Neural cell (in vitro differentiated cells): ENCODE measurements at regions not wholly inside any gene's neighbourhood (a gene's known extent, or its start where the extent isn't known, plus 50 kb on each side); places are given as distances from the start of the nearest gene placed in this dataset.
"Not testable (repeated sequence)": the region's sequence is repeated elsewhere in the genome, so short reads cannot be mapped to it uniquely, and the experiment has no call there.

ENCODE experiments used
- H2AFZ ChIP-seq: fragments of 200-600, 300-800 bp; sonication (generic), shearing (Covaris generic); 2 replicates; pipeline ENCODE4 v1.6.0; 2014; ENCODE audit warnings: low read depth, mild to moderate bottlenecking, antibody characterized with exemption, low read length, moderate library complexity
- H3F3A ChIP-seq: fragments of 200-600 bp; shearing (Covaris generic); 2 replicates; pipeline ENCODE4 v1.6.1; 2016; ENCODE audit warnings: mild to moderate bottlenecking, moderate library complexity, mixed read lengths, antibody characterized with exemption, low read length; ENCODE audit not compliant: insufficient read depth, poor library complexity, severe bottlenecking
- H3K27ac ChIP-seq: fragments of 200-600, 300-800 bp; sonication (generic), shearing (Covaris generic); 2 replicates; pipeline ENCODE4 v1.5.1; 2014; ENCODE audit warnings: mild to moderate bottlenecking, low read length, moderate library complexity
- H3K27me3 ChIP-seq: fragments of 300-800, 200-600 bp; sonication (generic), shearing (Covaris generic); 2 replicates; pipeline ENCODE4 v1.6.0; 2014; ENCODE audit warnings: mild to moderate bottlenecking, low read depth, low read length, moderate library complexity; ENCODE audit not compliant: insufficient read depth
- H3K36me3 ChIP-seq: fragments of 300-800, 200-600 bp; sonication (generic), shearing (Covaris generic); 2 replicates; pipeline ENCODE4 v1.5.1; 2014; ENCODE audit warnings: mild to moderate bottlenecking, antibody characterized with exemption, low read length, moderate library complexity; ENCODE audit not compliant: insufficient read depth
- H3K4me2 ChIP-seq: fragments of 300-800, 200-600 bp; sonication (generic), shearing (Covaris generic); 2 replicates; pipeline ENCODE4 v1.6.0; 2014; ENCODE audit warnings: mild to moderate bottlenecking, low read length
- H3K4me3 ChIP-seq: fragments of 300-800, 200-600 bp; sonication (generic), shearing (Covaris generic); 2 replicates; pipeline ENCODE4 v1.5.1; 2014; ENCODE audit warnings: mild to moderate bottlenecking, low read length, moderate library complexity
- H3K79me2 ChIP-seq: fragments of 200-600 bp; shearing (Covaris generic); replicated peaks from 2 replicates; pipeline ENCODE4 v1.6.0; 2014; ENCODE audit warnings: mild to moderate bottlenecking, low read length, moderate library complexity; ENCODE audit not compliant: insufficient read depth
- H3K9ac ChIP-seq: fragments of 300-800, 200-600 bp; sonication (generic), shearing (Covaris generic); 2 replicates; pipeline ENCODE4 v1.6.1; 2016; ENCODE audit warnings: mild to moderate bottlenecking, low read length, mixed read lengths
- H3K9me2 ChIP-seq: fragments of 200-600 bp; shearing (Covaris generic); 2 replicates; pipeline ENCODE4 v1.6.1; 2016; ENCODE audit warnings: mild to moderate bottlenecking, low read length, mixed read lengths; ENCODE audit not compliant: insufficient read depth
- H3K9me3 ChIP-seq: fragments of 200-600, 300-800 bp; sonication (generic), shearing (Covaris generic); 2 replicates; pipeline ENCODE4 v1.6.1; 2016; ENCODE audit warnings: mild to moderate bottlenecking, mixed run types, low read length, moderate library complexity, mixed read lengths
- H4K20me1 ChIP-seq: fragments of 200-600 bp; shearing (Covaris generic); 2 replicates; pipeline ENCODE4 v1.6.1; 2016; ENCODE audit warnings: mild to moderate bottlenecking, mixed run types; ENCODE audit not compliant: insufficient read depth
- CTCF ChIP-seq: fragments of 450-650 bp; IDR thresholded peaks from 2 replicates; pipeline ENCODE4 v1.5.1; 2014; ENCODE audit warnings: antibody characterized with exemption, mild to moderate bottlenecking, moderate library complexity; ENCODE audit not compliant: poor library complexity, severe bottlenecking
- EP300 ChIP-seq: fragments of 450-650 bp; conservative IDR thresholded peaks from 2 replicates; pipeline ENCODE4 v1.6.1; 2014; ENCODE audit warnings: antibody characterized with exemption, mild to moderate bottlenecking, moderate library complexity; ENCODE audit not compliant: poor library complexity, severe bottlenecking
- EZH2 ChIP-seq: fragments of 200-600, 300-800 bp; shearing (Covaris generic), sonication (generic); IDR thresholded peaks from 2 replicates; pipeline ENCODE4 v1.6.1; 2014; ENCODE audit warnings: antibody characterized with exemption, low read length, borderline replicate concordance, mild to moderate bottlenecking; ENCODE audit not compliant: insufficient read depth, poor library complexity, severe bottlenecking
- MXI1 ChIP-seq: fragments of 450-650 bp; conservative IDR thresholded peaks from 2 replicates; pipeline ENCODE4 v1.6.1; 2014; ENCODE audit warnings: antibody characterized with exemption, mild to moderate bottlenecking; ENCODE audit not compliant: poor library complexity, severe bottlenecking
- POLR2AphosphoS5 ChIP-seq: IDR thresholded peaks from 2 replicates; pipeline ENCODE4 v1.6.1; 2012
- RAD21 ChIP-seq: fragments of 450-650 bp; conservative IDR thresholded peaks from 2 replicates; pipeline ENCODE4 v1.6.1; 2014; ENCODE audit warnings: antibody characterized with exemption, mild to moderate bottlenecking, moderate library complexity
- REST ChIP-seq: IDR thresholded peaks from 2 replicates; pipeline ENCODE4 v1.6.1; 2012; ENCODE audit warnings: borderline replicate concordance
- SMC3 ChIP-seq: fragments of 450-650 bp; conservative IDR thresholded peaks from 2 replicates; pipeline ENCODE4 v1.6.1; 2014; ENCODE audit warnings: antibody characterized with exemption, mild to moderate bottlenecking, moderate library complexity; ENCODE audit not compliant: poor library complexity
- TAF1 ChIP-seq: IDR thresholded peaks from 2 replicates; pipeline ENCODE4 v1.6.1; 2012; ENCODE audit warnings: low read depth

- Histone ChIP-seq H3K4me2 (no peak overlapping the region), H3K9me3 (no peaks in the 10 kb centered on the region), H3K9me2 (no peaks in the 10 kb centered on the region), H3K4me3 (no peak overlapping the region), H3K9ac (no peak overlapping the region), H4K20me1 (no peaks in the 10 kb centered on the region), H2AFZ (no peak overlapping the region), H3K36me3 (no peaks in the 10 kb centered on the region), H3K27ac (no peak overlapping the region), H3F3A (no peaks in the 10 kb centered on the region), H3K79me2 (no peaks in the 10 kb centered on the region), H3K27me3 (no peaks in the 10 kb centered on the region)
- TF ChIP-seq EZH2, result no peak
- TF ChIP-seq POLR2AphosphoS5, result no peak
- TF ChIP-seq EP300, result no peak
- TF ChIP-seq REST, result no peak
- no peak for TF ChIP-seq SMC3
- TF ChIP-seq RAD21, result no peak
- TF ChIP-seq TAF1, result no peak
- TF ChIP-seq CTCF, result no peak
- no peak for TF ChIP-seq MXI1
Measured at GRCh38 chr1:14413819-14414490, 184.5 kb upstream of the KAZN start.

GRCh38 chr1:14415396-14415795 lies 183.1 kb upstream of the KAZN start:
- no peaks in the 10 kb centered on the region for H3K27me3 ChIP-seq
- H4K20me1 ChIP-seq, result no peaks in the 10 kb centered on the region
- H3F3A ChIP-seq, result no peaks in the 10 kb centered on the region
- no peak overlapping the region for H2AFZ ChIP-seq
- H3K4me2 ChIP-seq, result no peak overlapping the region
- TF ChIP-seq RAD21 (no peak), POLR2AphosphoS5 (no peak), REST (no peak), SMC3 (no peak), CTCF (no peak), EZH2 (no peak), EP300 (no peak), TAF1 (no peak), MXI1 (no peak)
- H3K4me3 ChIP-seq, result no peak overlapping the region
- no peaks in the 10 kb centered on the region for H3K79me2 ChIP-seq
- H3K9ac ChIP-seq, result no peak overlapping the region
- no peaks in the 10 kb centered on the region for H3K36me3 ChIP-seq
- H3K27ac ChIP-seq, result no peak overlapping the region
- H3K9me2 ChIP-seq, result no peaks in the 10 kb centered on the region
- H3K9me3 ChIP-seq, result no peaks in the 10 kb centered on the region

GRCh38 chr1:14419778-14420218 lies 178.7 kb upstream of the KAZN start:
- H4K20me1 ChIP-seq, H3K4me3 ChIP-seq, H3K9me3 ChIP-seq, H3F3A ChIP-seq, H3K9me2 ChIP-seq, H3K27ac ChIP-seq, H3K27me3 ChIP-seq, H3K4me2 ChIP-seq, H3K79me2 ChIP-seq, H3K36me3 ChIP-seq, H3K9ac ChIP-seq, H2AFZ ChIP-seq: not testable (repeated sequence)
